HG03432 (cell line): ENCODE measurements at regions not wholly inside any gene's neighbourhood (a gene's known extent, or its start where the extent isn't known, plus 50 kb on each side); places are given as distances from the start of the nearest gene placed in this dataset.

Source experiments
- ATAC-seq: cut with Tn5 transposase; IDR thresholded peaks from one replicate; pipeline ENCODE4 v1.9.1; 2021; ENCODE audit warnings: mild to moderate bottlenecking, moderate library complexity; ENCODE audit not compliant: unreplicated experiment

GRCh38 chr10:113410618-113411017 is 142.2 kb upstream of the HABP2 start:
- ATAC-seq = no peak

GRCh38 chr10:113411456-113411855 is 141.4 kb upstream of the HABP2 start:
- ATAC-seq = no peak

- no peak for ATAC-seq
These were observed 140.7 kb upstream of the HABP2 start for GRCh38 chr10:113412161-113412560.

- no peak for ATAC-seq
These were observed 138.3 kb upstream of the HABP2 start for GRCh38 chr10:113414543-113414942.

GRCh38 chr10:113415246-113415645 is 137.6 kb upstream of the HABP2 start:
- no peak for ATAC-seq

- no peak for ATAC-seq
These were observed 132.7 kb upstream of the HABP2 start for GRCh38 chr10:113420057-113420732.

GRCh38 chr10:113420733-113421675 is 131.8 kb upstream of the HABP2 start:
- no peak for ATAC-seq

GRCh38 chr10:113422371-113422770 is 130.5 kb upstream of the HABP2 start:
- no peak for ATAC-seq

GRCh38 chr10:113423981-113424721 is 128.7 kb upstream of the HABP2 start:
- ATAC-seq = no peak

GRCh38 chr10:113425008-113425407 is 127.8 kb upstream of the HABP2 start:
- ATAC-seq = no peak

GRCh38 chr10:113425541-113425951 is 127.3 kb upstream of the HABP2 start:
- no peak for ATAC-seq

GRCh38 chr10:113426181-113426877 is 126.5 kb upstream of the HABP2 start:
- ATAC-seq = no peak

GRCh38 chr10:113427236-113427735 is 125.6 kb upstream of the HABP2 start:
- no peak for ATAC-seq

GRCh38 chr10:113427811-113428558 is 124.9 kb upstream of the HABP2 start:
- ATAC-seq = no peak

GRCh38 chr10:113430634-113431397 is 122.0 kb upstream of the HABP2 start:
- ATAC-seq = no peak

GRCh38 chr10:113431398-113432160 is 121.3 kb upstream of the HABP2 start:
- no peak for ATAC-seq

GRCh38 chr10:113433711-113434110 is 119.1 kb upstream of the HABP2 start:
- ATAC-seq = no peak

GRCh38 chr10:113434315-113434714 is 118.5 kb upstream of the HABP2 start:
- no peak for ATAC-seq
